GM21786 (cell line): ENCODE measurements at regions not wholly inside any gene's neighbourhood (a gene's known extent, or its start where the extent isn't known, plus 50 kb on each side); places are given as distances from the start of the nearest gene placed in this dataset.

Source experiments
- ATAC-seq: cut with Tn5 transposase; IDR thresholded peaks from one replicate; pipeline ENCODE4 v1.9.1; 2021; ENCODE audit not compliant: unreplicated experiment

DNA sequence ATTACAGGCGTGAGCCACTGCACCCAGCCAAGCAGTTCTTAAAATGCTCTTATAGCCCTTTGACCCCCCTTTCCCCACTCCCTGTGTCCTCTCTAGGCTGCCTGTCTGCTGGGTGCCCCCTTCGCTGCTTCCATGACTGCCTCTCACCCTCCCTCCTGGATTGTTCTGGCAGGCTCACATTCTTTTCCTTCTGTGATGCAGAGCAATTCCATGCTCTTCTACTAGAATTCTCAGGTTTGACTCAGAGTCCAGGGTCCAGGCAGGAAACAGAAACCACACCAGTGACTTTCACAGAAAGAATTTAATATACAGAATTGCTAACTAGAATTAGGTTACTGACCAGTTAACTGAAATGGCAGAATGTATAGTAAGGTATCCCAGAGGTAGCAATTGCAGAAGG lies 244.8 kb downstream of the BAMBI start:
- ATAC-seq, result no peak

- ATAC-seq, result no peak
These were observed 245.5 kb downstream of the BAMBI start for GRCh38 chr10:28922861-28923260.

GRCh38 chr10:28924717-28925116 lies 247.4 kb downstream of the BAMBI start:
- no peak for ATAC-seq

GRCh38 chr10:28925121-28925663 lies 247.9 kb downstream of the BAMBI start:
- no peak for ATAC-seq

GRCh38 chr10:28926932-28927331 lies 249.6 kb downstream of the BAMBI start:
- ATAC-seq, result no peak

DNA sequence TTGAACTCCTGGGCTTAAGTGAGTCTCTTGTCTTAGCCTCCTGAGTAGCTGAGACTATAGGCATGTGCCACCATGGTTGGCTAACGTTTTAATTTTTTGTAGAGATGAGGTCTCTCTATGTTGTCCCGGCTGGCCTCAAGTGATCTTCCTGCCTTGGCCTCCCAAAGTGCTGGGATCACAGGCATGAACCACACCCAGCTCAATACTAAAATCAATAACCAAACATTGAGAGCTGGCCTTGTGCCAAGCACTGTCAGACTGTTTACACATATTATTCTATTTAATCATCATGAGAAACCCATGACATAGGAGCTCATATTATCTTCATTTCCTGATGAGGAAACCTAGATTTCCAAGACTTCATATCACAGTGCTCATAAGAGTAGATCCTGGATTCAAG lies 251.2 kb downstream of the BAMBI start:
- no peak for ATAC-seq

GRCh38 chr10:28929942-28930341 lies 252.6 kb downstream of the BAMBI start:
- ATAC-seq, result no peak

GRCh38 chr10:28930514-28931495 lies 253.5 kb downstream of the BAMBI start:
- ATAC-seq, result no peak

DNA sequence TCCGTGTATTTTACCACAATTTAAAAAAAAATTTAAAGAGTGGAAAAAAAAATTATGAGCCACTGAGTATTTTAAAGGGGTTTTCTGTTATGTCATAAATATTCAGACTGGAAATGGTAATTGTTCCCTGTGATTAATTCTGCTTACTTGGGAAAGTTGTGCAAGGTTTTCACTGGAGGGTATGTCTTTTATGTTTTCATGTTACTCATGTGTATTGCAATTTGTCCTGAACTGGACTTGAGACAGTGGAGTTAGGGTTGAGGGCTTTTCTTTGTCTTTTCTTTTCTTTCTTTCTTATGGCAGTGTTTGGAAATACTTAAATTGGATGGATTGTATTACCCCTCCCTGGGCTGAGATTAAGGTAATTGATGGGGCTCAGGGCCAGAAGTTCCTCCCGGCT lies 257.7 kb downstream of the BAMBI start:
- no peak for ATAC-seq

GRCh38 chr10:28937959-28938358 lies 260.6 kb downstream of the BAMBI start:
- no peak for ATAC-seq

DNA sequence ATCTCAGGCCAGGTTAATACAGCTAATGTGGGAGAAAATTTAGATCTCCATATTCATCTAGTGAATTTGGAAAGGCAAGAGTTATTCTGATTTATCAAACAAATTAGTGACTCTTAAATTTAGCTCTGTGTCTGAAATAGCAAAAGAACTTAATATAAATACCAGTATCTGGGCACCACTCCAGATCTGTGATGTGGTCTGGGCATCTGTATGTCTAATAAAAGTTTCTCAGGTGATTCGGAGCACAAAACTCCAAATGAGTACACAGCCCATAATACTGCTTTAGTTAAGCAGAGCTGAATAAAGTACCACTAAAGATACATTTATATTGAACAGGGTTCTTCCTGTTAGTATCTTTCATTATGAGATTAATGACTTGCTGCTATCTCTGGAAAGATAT lies 261.4 kb downstream of the BAMBI start:
- ATAC-seq, result no peak

- no peak for ATAC-seq
These were observed 262.2 kb downstream of the BAMBI start for GRCh38 chr10:28939281-28940157.

DNA sequence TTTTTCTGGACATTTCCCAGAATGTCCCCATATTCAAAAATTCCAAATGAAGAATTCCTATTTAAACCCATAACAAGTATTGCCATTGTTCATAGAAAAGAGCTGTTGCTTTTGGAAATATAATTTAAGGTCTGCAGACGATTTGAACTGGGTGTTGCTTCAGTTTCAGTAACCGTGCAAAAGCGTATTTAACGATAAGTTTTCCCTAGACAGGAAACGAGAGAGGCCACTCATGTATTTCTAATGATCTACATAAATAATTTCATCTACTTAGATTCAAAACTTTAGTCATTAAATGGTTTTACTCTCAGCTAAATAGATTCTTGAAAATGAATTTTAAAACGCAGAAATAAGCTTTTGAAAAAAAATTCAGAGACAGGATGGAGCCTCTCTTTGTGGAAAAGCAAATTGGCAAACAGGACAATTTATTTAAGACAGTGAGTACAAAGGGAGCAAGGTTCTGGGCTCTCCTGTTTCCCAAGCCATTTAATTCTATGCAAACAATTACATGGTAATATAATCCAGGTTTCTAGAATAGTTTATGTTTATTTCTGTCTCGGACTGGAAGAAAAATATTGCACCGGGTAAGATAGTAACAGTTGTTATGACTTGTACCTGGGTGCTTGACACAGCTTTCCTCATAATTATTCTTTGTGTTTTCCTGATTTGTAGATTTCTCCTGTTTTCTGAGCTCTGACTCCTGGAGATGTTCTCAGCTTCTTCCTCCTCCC lies 263.0 kb downstream of the BAMBI start:
- ATAC-seq, result no peak

DNA sequence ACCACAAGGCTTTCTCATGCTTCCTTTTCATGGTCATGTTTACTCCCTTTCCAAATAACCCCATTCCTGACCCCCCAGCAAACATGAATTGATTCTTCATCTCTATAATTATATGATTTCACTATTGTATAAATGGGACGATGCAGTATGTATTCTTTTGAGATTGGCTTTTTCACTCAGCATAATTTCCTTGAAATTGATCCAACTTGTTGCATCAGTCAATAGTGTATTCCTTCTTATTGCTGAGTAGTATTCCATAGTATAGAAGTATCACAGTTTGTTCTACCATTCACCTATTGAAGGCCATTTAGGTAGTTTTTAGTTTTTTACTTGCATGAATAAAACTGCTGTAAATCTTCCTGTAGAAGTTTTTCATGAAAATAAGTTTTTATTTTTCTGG lies 264.7 kb downstream of the BAMBI start:
- no peak for ATAC-seq

DNA sequence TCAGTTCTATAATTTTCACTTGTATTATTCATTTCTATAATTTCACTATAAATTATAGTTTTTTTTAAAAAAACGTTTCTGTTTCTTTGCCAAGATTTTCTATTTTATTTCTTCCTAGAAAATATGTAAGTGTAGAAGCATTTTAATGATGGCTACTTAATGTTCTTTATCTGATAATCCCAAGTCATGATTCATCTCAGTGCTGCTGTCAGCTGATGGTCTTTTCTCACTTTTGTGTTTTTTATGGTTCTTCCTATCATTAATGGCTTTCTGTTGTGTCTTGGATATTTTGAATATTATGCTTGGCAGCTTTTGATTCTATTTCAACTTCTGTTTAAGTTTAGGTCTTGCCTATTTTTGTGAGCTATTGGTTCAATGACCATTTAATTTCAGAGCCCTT lies 268.6 kb downstream of the BAMBI start:
- no peak for ATAC-seq

- ATAC-seq, result no peak
These were observed 269.2 kb downstream of the BAMBI start for GRCh38 chr10:28946479-28946878.

DNA sequence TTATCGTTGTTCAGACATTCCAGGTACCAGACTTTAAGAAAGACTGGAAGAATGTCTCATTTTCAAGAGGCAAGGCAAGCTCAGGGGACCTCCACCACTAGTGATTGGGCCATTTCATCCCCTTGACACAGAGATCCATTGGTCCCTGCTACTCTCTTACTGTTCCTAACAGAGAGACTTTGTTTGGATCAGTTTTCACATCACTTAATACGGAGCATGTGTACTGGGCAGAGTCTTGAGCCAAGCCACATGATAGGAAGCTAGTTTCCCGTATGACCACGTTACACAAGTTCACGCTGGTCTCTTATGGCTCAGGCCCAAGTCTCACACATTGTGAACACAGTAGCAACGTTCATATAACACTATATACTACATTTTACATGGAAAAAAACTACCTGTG lies 269.9 kb downstream of the BAMBI start:
- no peak for ATAC-seq

- no peak for ATAC-seq
These were observed 270.7 kb downstream of the BAMBI start for GRCh38 chr10:28948046-28948445.

- no peak for ATAC-seq
These were observed 272.0 kb downstream of the BAMBI start for GRCh38 chr10:28949005-28950004.

- ATAC-seq, result peak; percentile 78
These were observed 274.2 kb downstream of the BAMBI start for GRCh38 chr10:28951484-28951883.
